ENCODE measurements at regions not wholly inside any gene's neighbourhood (a gene's known extent, or its start where the extent isn't known, plus 50 kb on each side); places are given as distances from the start of the nearest gene placed in this dataset.

GRCh38 chr14:86541972-86542371, 1012.0 kb downstream of the FLRT2 start:
- DNase-seq = no peak

- no peak for DNase-seq
Measured at GRCh38 chr14:86540636-86541247, 1010.8 kb downstream of the FLRT2 start.

- DNase-seq = no peak
Measured at GRCh38 chr14:86539361-86540070, 1009.6 kb downstream of the FLRT2 start.

GRCh38 chr14:86533834-86534233, 1003.9 kb downstream of the FLRT2 start:
- DNase-seq = no peak

- DNase-seq = no peak
Measured at GRCh38 chr14:86532219-86532618, 1002.3 kb downstream of the FLRT2 start.

GRCh38 chr14:86530457-86530856, 1000.5 kb downstream of the FLRT2 start:
- DNase-seq = no peak

- no peak for DNase-seq
Measured at GRCh38 chr14:86527312-86527711, 997.4 kb downstream of the FLRT2 start.

- no peak for DNase-seq
Measured at GRCh38 chr14:86525673-86526072, 995.7 kb downstream of the FLRT2 start.

- DNase-seq = no peak
Measured at GRCh38 chr14:86521843-86522242, 991.9 kb downstream of the FLRT2 start.

GRCh38 chr14:86521031-86521730, 991.2 kb downstream of the FLRT2 start:
- DNase-seq = no peak

- no peak for DNase-seq
Measured at GRCh38 chr14:86518298-86518697, 988.4 kb downstream of the FLRT2 start.

GRCh38 chr14:86515195-86515594, 985.3 kb downstream of the FLRT2 start:
- DNase-seq = no peak

- no peak for DNase-seq
Measured at GRCh38 chr14:86513564-86513963, 983.6 kb downstream of the FLRT2 start.

GRCh38 chr14:86513056-86513455, 983.1 kb downstream of the FLRT2 start:
- no peak for DNase-seq

GRCh38 chr14:86510491-86510890, 980.5 kb downstream of the FLRT2 start:
- DNase-seq = no peak

GRCh38 chr14:86505808-86506207, 975.9 kb downstream of the FLRT2 start:
- no peak for DNase-seq

- peak; percentile 13 for DNase-seq
Measured at GRCh38 chr14:86501611-86502010, 971.7 kb downstream of the FLRT2 start.

GRCh38 chr14:86491743-86492142, 961.8 kb downstream of the FLRT2 start:
- DNase-seq = no peak

- DNase-seq = no peak
Measured at GRCh38 chr14:86481104-86481503, 951.2 kb downstream of the FLRT2 start.

- DNase-seq = no peak
Measured at GRCh38 chr14:86464341-86464740, 934.4 kb downstream of the FLRT2 start.

GRCh38 chr14:86462193-86462753, 932.3 kb downstream of the FLRT2 start:
- no peak for DNase-seq

GRCh38 chr14:86457481-86458135, 927.7 kb downstream of the FLRT2 start:
- DNase-seq = no peak

GRCh38 chr14:86450085-86450484, 920.1 kb downstream of the FLRT2 start:
- no peak for DNase-seq
